ENCODE measurements at regions not wholly inside any gene's neighbourhood (a gene's known extent, or its start where the extent isn't known, plus 50 kb on each side); places are given as distances from the start of the nearest gene placed in this dataset.

DNA sequence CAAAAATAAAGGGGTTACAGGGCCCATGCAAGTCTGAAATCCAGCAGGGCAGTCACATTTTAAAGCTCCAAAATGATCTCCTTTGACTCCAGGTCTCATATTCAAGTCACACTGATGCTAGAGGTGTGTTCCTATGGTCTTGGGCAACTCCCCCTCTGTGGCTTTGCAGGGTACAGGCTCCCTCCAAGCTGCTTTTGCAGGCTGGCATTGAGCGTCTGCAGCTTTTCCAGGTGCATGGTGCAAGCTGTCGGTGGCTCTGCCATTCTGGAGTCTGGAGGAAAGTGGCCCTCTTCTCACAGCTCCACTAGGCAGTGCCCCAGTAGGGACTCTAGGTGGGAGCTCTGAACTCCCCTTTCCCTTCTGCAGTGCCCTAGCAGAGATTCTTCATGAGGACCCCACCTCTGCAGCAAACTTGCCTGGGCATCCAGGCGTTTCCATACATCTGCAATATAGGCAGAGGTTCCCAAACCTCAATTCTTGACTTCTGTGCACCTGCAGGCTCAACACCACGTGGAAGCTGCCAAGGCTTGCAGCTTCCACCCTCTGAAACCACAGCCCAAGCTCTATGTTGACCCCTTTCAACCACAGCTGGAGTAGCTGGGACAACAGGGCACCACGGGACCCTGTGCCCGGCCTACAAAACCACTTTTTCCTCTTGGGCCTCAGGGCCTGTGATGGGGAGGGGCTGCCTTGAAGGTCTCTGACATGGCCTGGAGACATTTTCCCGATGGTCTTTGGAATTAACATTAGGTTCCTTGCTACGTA is 80.1 kb upstream of the PLSCR5 start:
- no peaks in the 10 kb centered on the region for H3K9me3 ChIP-seq (ENCODE audit: insufficient read depth, low read depth, low read length)
- no peak for DNase-seq
- no peak overlapping the region for H3K9ac ChIP-seq (ENCODE audit: low read length)

DNA sequence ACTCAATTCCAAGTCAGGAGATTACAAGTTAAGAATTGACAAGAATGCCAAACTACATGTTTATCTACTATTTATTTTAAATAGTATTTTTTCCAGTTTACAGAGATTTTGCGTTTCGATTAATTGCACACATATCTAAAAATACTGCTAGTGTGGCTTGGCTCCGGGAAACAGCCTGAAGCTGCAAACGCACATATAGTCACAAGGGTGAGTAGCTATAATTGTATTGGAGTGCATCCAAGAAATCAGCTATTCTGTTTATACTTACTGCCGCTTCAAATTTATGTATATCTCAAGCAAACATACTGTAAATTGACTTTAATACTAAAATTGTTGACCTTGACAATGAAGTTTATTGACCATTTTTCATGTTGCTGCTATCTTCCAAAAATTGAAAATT is 77.0 kb upstream of the PLSCR5 start:
- DNase-seq: no peak
- H3K4ac ChIP-seq (ENCODE audit: low read depth, low read length): no peak overlapping the region
- no peak overlapping the region for H2AK5ac ChIP-seq (ENCODE audit: low read length)
- no peak overlapping the region for H2BK5ac ChIP-seq (ENCODE audit: low read depth, low read length, poor library complexity)
- no peaks in the 10 kb centered on the region for H3K9me3 ChIP-seq (ENCODE audit: insufficient read depth, low read depth, low read length)
- no peak overlapping the region for H2AFZ ChIP-seq (ENCODE audit: insufficient read depth, low read length, poor library complexity)
- no peak overlapping the region for H4K8ac ChIP-seq (ENCODE audit: low read depth, low read length)
- no peak overlapping the region for H3K4me3 ChIP-seq (ENCODE audit: low read depth, low read length)
- H3K4me2 ChIP-seq (ENCODE audit: low read length): no peak overlapping the region
- H4K91ac ChIP-seq (ENCODE audit: low read depth, low read length): no peak overlapping the region
- H3K27ac ChIP-seq (ENCODE audit: low read depth, low read length): no peak overlapping the region
- H4K12ac ChIP-seq (ENCODE audit: low read depth, low read length): no peak overlapping the region
- no peak overlapping the region for H3K18ac ChIP-seq (ENCODE audit: low read length)
- no peak overlapping the region for H3K23ac ChIP-seq (ENCODE audit: low read length)
- H3K4me1 ChIP-seq (ENCODE audit: control insufficient read depth in 1 of 2, insufficient read depth in 2 of 2, low read length in 2 of 2): no peaks in the 10 kb centered on the region
- H3K36me3 ChIP-seq (ENCODE audit: control insufficient read depth in 1 of 2, insufficient read depth in 2 of 2, low read length in 2 of 2): no peaks in the 10 kb centered on the region
- no peaks in the 10 kb centered on the region for H3K79me2 ChIP-seq (ENCODE audit: control insufficient read depth, insufficient read depth, low read length, poor library complexity)
- H3K9ac ChIP-seq (ENCODE audit: low read length): no peak overlapping the region
- WGBS (ENCODE audit: extremely low coverage, insufficient coverage, insufficient read length): no CpG with 5 or more reads among the region's 5 CpGs
- H3K27me3 ChIP-seq (ENCODE audit: insufficient read depth, low read length): no peaks in the 10 kb centered on the region
- no peaks in the 10 kb centered on the region for H3K79me1 ChIP-seq (ENCODE audit: low read length)
- H3K14ac ChIP-seq (ENCODE audit: low read length): no peak overlapping the region
- H2BK120ac ChIP-seq (ENCODE audit: insufficient read depth, low read length, poor library complexity): no peak overlapping the region
- H2BK12ac ChIP-seq (ENCODE audit: low read length): no peak overlapping the region

More for the DNA sequence above, 80.1 kb upstream of the PLSCR5 start:
- H3K4me3 ChIP-seq (ENCODE audit: low read depth, low read length): no peak overlapping the region
- no peak overlapping the region for H3K23ac ChIP-seq (ENCODE audit: low read length)
- no peak overlapping the region for H2AK5ac ChIP-seq (ENCODE audit: low read length)
- no peak overlapping the region for H2BK12ac ChIP-seq (ENCODE audit: low read length)
- H2BK5ac ChIP-seq (ENCODE audit: low read depth, low read length, poor library complexity): no peak overlapping the region
- no peaks in the 10 kb centered on the region for H3K36me3 ChIP-seq (ENCODE audit: control insufficient read depth in 1 of 2, insufficient read depth in 2 of 2, low read length in 2 of 2)
- no peak overlapping the region for H2AFZ ChIP-seq (ENCODE audit: insufficient read depth, low read length, poor library complexity)
- no peak overlapping the region for H3K4me2 ChIP-seq (ENCODE audit: low read length)
- no peak overlapping the region for H3K4ac ChIP-seq (ENCODE audit: low read depth, low read length)
- H3K79me1 ChIP-seq (ENCODE audit: low read length): no peaks in the 10 kb centered on the region
- no peak overlapping the region for H4K12ac ChIP-seq (ENCODE audit: low read depth, low read length)
- H3K18ac ChIP-seq (ENCODE audit: low read length): no peak overlapping the region
- H2BK120ac ChIP-seq (ENCODE audit: insufficient read depth, low read length, poor library complexity): no peak overlapping the region
- WGBS (ENCODE audit: extremely low coverage, insufficient coverage, insufficient read length): no CpG with 5 or more reads among the region's 8 CpGs
- H3K14ac ChIP-seq (ENCODE audit: low read length): no peak overlapping the region
- no peaks in the 10 kb centered on the region for H3K27me3 ChIP-seq (ENCODE audit: insufficient read depth, low read length)
- H4K91ac ChIP-seq (ENCODE audit: low read depth, low read length): no peak overlapping the region
- no peaks in the 10 kb centered on the region for H3K79me2 ChIP-seq (ENCODE audit: control insufficient read depth, insufficient read depth, low read length, poor library complexity)
- no peak overlapping the region for H4K8ac ChIP-seq (ENCODE audit: low read depth, low read length)
- H3K4me1 ChIP-seq (ENCODE audit: control insufficient read depth in 1 of 2, insufficient read depth in 2 of 2, low read length in 2 of 2): no peaks in the 10 kb centered on the region
- H3K27ac ChIP-seq (ENCODE audit: low read depth, low read length): no peak overlapping the region

DNA sequence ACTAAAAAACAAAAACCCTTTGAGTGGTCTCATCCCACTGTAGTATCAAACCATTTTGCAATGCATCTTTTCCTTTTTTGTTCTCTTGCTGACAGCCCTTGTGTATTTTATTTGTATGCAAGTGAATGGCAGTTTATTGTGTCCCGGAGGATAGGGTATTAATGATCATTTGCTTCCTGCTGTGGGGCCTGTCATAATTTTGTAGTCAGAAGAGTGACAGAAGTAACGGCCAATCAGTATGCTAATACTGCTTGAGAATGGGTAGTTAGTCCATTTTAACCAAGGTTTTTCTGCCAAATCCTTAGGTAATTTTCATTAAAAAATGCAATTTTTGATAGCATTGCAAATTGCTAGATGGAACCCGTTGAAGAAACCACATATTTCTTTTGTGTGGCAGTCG is 75.5 kb upstream of the PLSCR5 start:
- no peaks in the 10 kb centered on the region for H3K79me2 ChIP-seq (ENCODE audit: control insufficient read depth, insufficient read depth, low read length, poor library complexity)
- no peak overlapping the region for H4K91ac ChIP-seq (ENCODE audit: low read depth, low read length)
- WGBS (ENCODE audit: extremely low coverage, insufficient coverage, insufficient read length): no CpG with 5 or more reads among the region's 4 CpGs
- no peak overlapping the region for H3K14ac ChIP-seq (ENCODE audit: low read length)
- no peak overlapping the region for H2BK12ac ChIP-seq (ENCODE audit: low read length)
- no peak overlapping the region for H2AK5ac ChIP-seq (ENCODE audit: low read length)
- no peak for DNase-seq
- H3K4me1 ChIP-seq (ENCODE audit: control insufficient read depth in 1 of 2, insufficient read depth in 2 of 2, low read length in 2 of 2): no peaks in the 10 kb centered on the region
- H4K12ac ChIP-seq (ENCODE audit: low read depth, low read length): no peak overlapping the region
- no peak overlapping the region for H3K4ac ChIP-seq (ENCODE audit: low read depth, low read length)
- no peak overlapping the region for H2BK120ac ChIP-seq (ENCODE audit: insufficient read depth, low read length, poor library complexity)
- no peak overlapping the region for H3K4me2 ChIP-seq (ENCODE audit: low read length)
- H3K79me1 ChIP-seq (ENCODE audit: low read length): no peaks in the 10 kb centered on the region
- no peak overlapping the region for H3K18ac ChIP-seq (ENCODE audit: low read length)
- H3K27ac ChIP-seq (ENCODE audit: low read depth, low read length): no peak overlapping the region
- H4K8ac ChIP-seq (ENCODE audit: low read depth, low read length): no peak overlapping the region
- H3K23ac ChIP-seq (ENCODE audit: low read length): no peak overlapping the region
- no peak overlapping the region for H2BK5ac ChIP-seq (ENCODE audit: low read depth, low read length, poor library complexity)
- no peak overlapping the region for H3K9ac ChIP-seq (ENCODE audit: low read length)
- no peak overlapping the region for H2AFZ ChIP-seq (ENCODE audit: insufficient read depth, low read length, poor library complexity)
- no peaks in the 10 kb centered on the region for H3K9me3 ChIP-seq (ENCODE audit: insufficient read depth, low read depth, low read length)
- no peaks in the 10 kb centered on the region for H3K27me3 ChIP-seq (ENCODE audit: insufficient read depth, low read length)
- H3K36me3 ChIP-seq (ENCODE audit: control insufficient read depth in 1 of 2, insufficient read depth in 2 of 2, low read length in 2 of 2): no peaks in the 10 kb centered on the region
- H3K4me3 ChIP-seq (ENCODE audit: low read depth, low read length): no peak overlapping the region

DNA sequence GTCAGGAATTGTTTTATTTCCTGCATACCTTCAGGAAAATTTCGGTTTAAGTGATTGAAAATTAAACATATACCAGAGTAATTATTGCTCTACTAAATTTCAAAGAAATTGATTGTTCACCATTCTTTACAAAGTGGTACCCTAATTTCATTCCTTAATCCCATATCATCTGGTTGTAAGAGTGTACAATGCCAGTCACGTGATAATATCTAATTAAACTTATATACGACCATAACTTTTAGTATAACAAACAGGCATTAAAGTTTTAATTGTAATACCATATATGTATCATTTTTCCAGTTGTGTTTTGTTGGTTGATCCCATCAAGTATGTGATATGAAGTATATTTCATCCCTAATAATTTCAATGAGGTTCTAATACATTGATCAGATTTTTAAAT is 74.8 kb upstream of the PLSCR5 start:
- no peak overlapping the region for H2AFZ ChIP-seq (ENCODE audit: insufficient read depth, low read length, poor library complexity)
- H3K9me3 ChIP-seq (ENCODE audit: insufficient read depth, low read depth, low read length): no peaks in the 10 kb centered on the region
- no peak overlapping the region for H3K23ac ChIP-seq (ENCODE audit: low read length)
- H3K14ac ChIP-seq (ENCODE audit: low read length): no peak overlapping the region
- H3K9ac ChIP-seq (ENCODE audit: low read length): no peak overlapping the region
- no peak for DNase-seq
- no peak overlapping the region for H3K4ac ChIP-seq (ENCODE audit: low read depth, low read length)
- no peaks in the 10 kb centered on the region for H3K27me3 ChIP-seq (ENCODE audit: insufficient read depth, low read length)
- no peak overlapping the region for H3K4me2 ChIP-seq (ENCODE audit: low read length)
- no peaks in the 10 kb centered on the region for H3K79me1 ChIP-seq (ENCODE audit: low read length)
- no peak overlapping the region for H2BK12ac ChIP-seq (ENCODE audit: low read length)
- H3K79me2 ChIP-seq (ENCODE audit: control insufficient read depth, insufficient read depth, low read length, poor library complexity): no peaks in the 10 kb centered on the region
- no peak overlapping the region for H4K8ac ChIP-seq (ENCODE audit: low read depth, low read length)
- H4K91ac ChIP-seq (ENCODE audit: low read depth, low read length): no peak overlapping the region
- no peaks in the 10 kb centered on the region for H3K36me3 ChIP-seq (ENCODE audit: control insufficient read depth in 1 of 2, insufficient read depth in 2 of 2, low read length in 2 of 2)
- H3K4me1 ChIP-seq (ENCODE audit: control insufficient read depth in 1 of 2, insufficient read depth in 2 of 2, low read length in 2 of 2): no peaks in the 10 kb centered on the region
- H4K12ac ChIP-seq (ENCODE audit: low read depth, low read length): no peak overlapping the region
- no peak overlapping the region for H2BK120ac ChIP-seq (ENCODE audit: insufficient read depth, low read length, poor library complexity)
- no peak overlapping the region for H2BK5ac ChIP-seq (ENCODE audit: low read depth, low read length, poor library complexity)
- no peak overlapping the region for H2AK5ac ChIP-seq (ENCODE audit: low read length)
- H3K27ac ChIP-seq (ENCODE audit: low read depth, low read length): no peak overlapping the region
- no peak overlapping the region for H3K18ac ChIP-seq (ENCODE audit: low read length)
- no CpG with 5 or more reads among the region's 3 CpGs for WGBS (ENCODE audit: extremely low coverage, insufficient coverage, insufficient read length)
- H3K4me3 ChIP-seq (ENCODE audit: low read depth, low read length): no peak overlapping the region
